CD4-positive, alpha-beta T cell (primary cell): ENCODE measurements at regions not wholly inside any gene's neighbourhood (a gene's known extent, or its start where the extent isn't known, plus 50 kb on each side); places are given as distances from the start of the nearest gene placed in this dataset.

ENCODE experiments used
- ATAC-seq: fragments of 200-7000 bp; cut with Tn5 transposase; one replicate; pipeline ENCODE4 v1.10.0; 2022; ENCODE audit warnings: mild to moderate bottlenecking; ENCODE audit not compliant: poor library complexity
- CTCF ChIA-PET: fragments of 350-600 bp; sonication (Branson Sonifier 250); formaldehyde crosslinking; loops from one replicate; lab custom pipeline; 2021; ENCODE audit warnings: antibody characterized with exemption, inconsistent platforms; lab: Charles Lee
- POLR2A ChIA-PET: fragments of 350-600 bp; sonication (Branson Sonifier 250); formaldehyde crosslinking; loops from one replicate; lab custom pipeline; 2021; ENCODE audit warnings: antibody characterized with exemption, inconsistent platforms; lab: Charles Lee
- DNase-seq, 14 experiments: peaks; one replicate each; pipeline ENCODE4 v3.0.0-alpha.2; 2013 to 2020; ENCODE audit warnings: mixed read lengths in 2 of 14
- H3K27ac ChIP-seq, 2 donors: one replicate each; pipeline versions ENCODE4 v1.5.1 to v1.7.0; 2013; ENCODE audit warnings: low read length in 2 of 2, low read depth in 1 of 2, mild to moderate bottlenecking in 1 of 2
- H3K27me3 ChIP-seq, 2 experiments: 1 replicate in 1 of 2; 2 replicates in 1 of 2; pipeline versions ENCODE4 v1.6.1 to v1.7.0; 2013; ENCODE audit warnings: low read length in 2 of 2, control low read depth in 1 of 2, mild to moderate bottlenecking in 1 of 2, moderate library complexity in 1 of 2; ENCODE audit not compliant: insufficient read depth in 2 of 2, control insufficient read depth in 1 of 2
- H3K36me3 ChIP-seq: one replicate; pipeline ENCODE4 v1.6.1; 2013; ENCODE audit warnings: low read length, control low read depth; ENCODE audit not compliant: insufficient read depth
- H3K4me1 ChIP-seq: one replicate; pipeline ENCODE4 v1.6.1; 2013; ENCODE audit warnings: low read length, control low read depth; ENCODE audit not compliant: insufficient read depth
- H3K4me3 ChIP-seq: one replicate; pipeline ENCODE4 v1.5.1; 2013; ENCODE audit warnings: mild to moderate bottlenecking, low read length, moderate library complexity
- H3K9me3 ChIP-seq, 2 experiments: 1 replicate in 1 of 2; 2 replicates in 1 of 2; pipeline versions ENCODE4 v1.6.1 to v1.7.0; 2013; ENCODE audit warnings: low read length in 2 of 2, mild to moderate bottlenecking in 2 of 2, control low read depth in 1 of 2, moderate library complexity in 1 of 2; ENCODE audit not compliant: control insufficient read depth in 1 of 2, insufficient read depth in 1 of 2
- H3K27ac Mint-ChIP-seq: one replicate; pipeline ENCODE4 v1.8.0; 2020; ENCODE audit warnings: mixed read lengths
- H3K27me3 Mint-ChIP-seq: one replicate; pipeline ENCODE4 v1.8.0; 2021; ENCODE audit warnings: mixed read lengths
- H3K36me3 Mint-ChIP-seq: one replicate; pipeline ENCODE4 v1.8.0; 2021; ENCODE audit warnings: low read depth, mixed read lengths
- H3K4me1 Mint-ChIP-seq: one replicate; pipeline ENCODE4 v1.8.0; 2021; ENCODE audit warnings: low read depth, mixed read lengths
- H3K4me3 Mint-ChIP-seq: one replicate; pipeline ENCODE4 v1.8.0; 2020; ENCODE audit warnings: mild to moderate bottlenecking, mixed read lengths
- H3K9me3 Mint-ChIP-seq: one replicate; pipeline ENCODE4 v1.8.0; 2020; ENCODE audit warnings: mixed read lengths
- CTCF ChIP-seq: fragments of 200-600 bp; IDR thresholded peaks from one replicate; pipeline ENCODE4 v1.8.0; 2022; ENCODE audit warnings: antibody characterized with exemption, mild to moderate bottlenecking
- intact Hi-C, 2 experiments: fragments of 100-400 bp; cut with DNase I in 1 of 2; cut with micrococcal nuclease in 1 of 2; formaldehyde crosslinking; loops; one replicate each; pipeline versions ENCODE4 v1.15.1 to v1.9.0; 2023 to 2025; cut with DNase I, micrococcal nuclease

- POLR2A ChIA-PET: no interaction called here
- no peak overlapping the region for H3K27ac Mint-ChIP-seq
Observed at GRCh38 chr10:108905171-108905570, 1018.1 kb downstream of the XPNPEP1 start.

GRCh38 chr10:108904163-108904838 is 1019.0 kb downstream of the XPNPEP1 start:
- ChIA-PET POLR2A (no interaction called here), CTCF (no interaction called here)
- Histone ChIP-seq H3K9me3 (peaks cover 0 to 3% of the 10 kb centered on the region in 2 experiments), H3K4me3 (no peak overlapping the region), H3K27ac (no peak overlapping the region), H3K36me3 (no peaks in the 10 kb centered on the region), H3K4me1 (no peaks in the 10 kb centered on the region), H3K27me3 (no peaks in the 10 kb centered on the region)
- peaks cover 2% of the 10 kb centered on the region for H3K9me3 Mint-ChIP-seq
- no peak for ATAC-seq
- TF ChIP-seq CTCF: no peak
- no peaks in the 10 kb centered on the region for H3K27me3 Mint-ChIP-seq
- no peak for DNase-seq
- H3K4me1 Mint-ChIP-seq: no peaks in the 10 kb centered on the region
- H3K36me3 Mint-ChIP-seq: no peaks in the 10 kb centered on the region
- intact Hi-C loops: no loop called here
- H3K4me3 Mint-ChIP-seq: no peak overlapping the region
- no peak overlapping the region for H3K27ac Mint-ChIP-seq

More at GRCh38 chr10:108905171-108905570, 1018.1 kb downstream of the XPNPEP1 start:
- ATAC-seq (no peak), DNase-seq (no peak)
- H3K9me3 Mint-ChIP-seq: peaks cover 2% of the 10 kb centered on the region
- H3K27me3 Mint-ChIP-seq: no peaks in the 10 kb centered on the region
- H3K36me3 ChIP-seq: no peaks in the 10 kb centered on the region
- CTCF ChIA-PET: no interaction called here
- H3K4me1 Mint-ChIP-seq: no peaks in the 10 kb centered on the region
- no peak for TF ChIP-seq CTCF
- no peaks in the 10 kb centered on the region for H3K36me3 Mint-ChIP-seq
- no peak overlapping the region for H3K27ac ChIP-seq
- no peak overlapping the region for H3K4me3 ChIP-seq
- peaks cover 0 to 3% of the 10 kb centered on the region in 2 experiments for H3K9me3 ChIP-seq
- H3K27me3 ChIP-seq: no peaks in the 10 kb centered on the region
- no peaks in the 10 kb centered on the region for H3K4me1 ChIP-seq
- H3K4me3 Mint-ChIP-seq: no peak overlapping the region
- intact Hi-C loops: no loop called here

GRCh38 chr10:108902619-108903285 is 1020.6 kb downstream of the XPNPEP1 start:
- Mint-ChIP-seq H3K36me3 (no peaks in the 10 kb centered on the region), H3K9me3 (peaks cover 2% of the 10 kb centered on the region), H3K4me1 (no peaks in the 10 kb centered on the region), H3K27ac (no peak overlapping the region), H3K27me3 (no peaks in the 10 kb centered on the region), H3K4me3 (no peak overlapping the region)
- no peaks in the 10 kb centered on the region for H3K36me3 ChIP-seq
- no peak for TF ChIP-seq CTCF
- no peak overlapping the region for H3K4me3 ChIP-seq
- ChIA-PET CTCF (no interaction called here), POLR2A (no interaction called here)
- H3K9me3 ChIP-seq: peaks cover 0 to 5% of the 10 kb centered on the region in 2 experiments
- DNase-seq: no peak
- no peak for ATAC-seq
- no peaks in the 10 kb centered on the region for H3K27me3 ChIP-seq
- H3K4me1 ChIP-seq: no peaks in the 10 kb centered on the region
- intact Hi-C loops: no loop called here
- no peak overlapping the region for H3K27ac ChIP-seq
